H9 (cell line): ENCODE measurements at regions not wholly inside any gene's neighbourhood (a gene's known extent, or its start where the extent isn't known, plus 50 kb on each side); places are given as distances from the start of the nearest gene placed in this dataset.

Source experiments
- DNase-seq: peaks from one replicate; pipeline ENCODE4 v3.0.0-alpha.2; 2017
- H2AFZ ChIP-seq: one replicate; pipeline ENCODE4 v1.6.1; 2013; ENCODE audit warnings: mild to moderate bottlenecking, low read length, control low read depth, moderate library complexity
- H2AK5ac ChIP-seq: 2 replicates; pipeline ENCODE4 v1.6.1; 2013; ENCODE audit warnings: low read length, control low read depth, mixed read lengths; ENCODE audit not compliant: insufficient read length
- H2BK120ac ChIP-seq: one replicate; pipeline ENCODE4 v1.6.1; 2013; ENCODE audit warnings: low read depth, mild to moderate bottlenecking, low read length, control low read depth, inconsistent platforms; ENCODE audit not compliant: poor library complexity, severe bottlenecking
- H2BK12ac ChIP-seq: 2 replicates; pipeline ENCODE4 v1.6.1; 2013; ENCODE audit warnings: low read length, control low read depth, mixed read lengths, low read depth; ENCODE audit not compliant: insufficient read length
- H2BK15ac ChIP-seq: 2 replicates; pipeline ENCODE4 v1.6.1; 2013; ENCODE audit warnings: low read depth, low read length, control low read depth
- H2BK20ac ChIP-seq: one replicate; pipeline ENCODE4 v1.6.1; 2013; ENCODE audit warnings: low read depth, mild to moderate bottlenecking, low read length, control low read depth, inconsistent platforms; ENCODE audit not compliant: poor library complexity, severe bottlenecking
- H2BK5ac ChIP-seq: 2 replicates; pipeline ENCODE4 v1.6.1; 2013; ENCODE audit warnings: low read length, control low read depth, mixed read lengths; ENCODE audit not compliant: insufficient read length
- H3K14ac ChIP-seq: 2 replicates; pipeline ENCODE4 v1.6.1; 2013; ENCODE audit warnings: low read length, control low read depth; ENCODE audit not compliant: insufficient read depth
- H3K18ac ChIP-seq: 2 replicates; pipeline ENCODE4 v1.6.1; 2013; ENCODE audit warnings: low read depth, mild to moderate bottlenecking, mixed read lengths, low read length, control low read depth; ENCODE audit not compliant: insufficient read length
- H3K23ac ChIP-seq: 2 replicates; pipeline ENCODE4 v1.6.1; 2013; ENCODE audit warnings: low read length, control low read depth, mixed read lengths, low read depth; ENCODE audit not compliant: insufficient read length
- H3K23me2 ChIP-seq: 2 replicates; pipeline ENCODE4 v1.6.1; 2013; ENCODE audit warnings: low read depth, mild to moderate bottlenecking, mixed read lengths, low read length, control low read depth; ENCODE audit not compliant: insufficient read length, poor library complexity, severe bottlenecking
- H3K27ac ChIP-seq: 2 replicates; pipeline ENCODE4 v1.5.1; 2013; ENCODE audit warnings: low read length, control low read depth, mixed read lengths, low read depth; ENCODE audit not compliant: insufficient read length
- H3K27me3 ChIP-seq: 2 replicates; pipeline ENCODE4 v1.6.1; 2013; ENCODE audit warnings: low read length, control low read depth, inconsistent platforms; ENCODE audit not compliant: insufficient read depth
- H3K4ac ChIP-seq: 2 replicates; pipeline ENCODE4 v1.6.1; 2013; ENCODE audit warnings: low read depth, mild to moderate bottlenecking, control low read depth, inconsistent platforms, low read length, moderate library complexity
- H3K4me1 ChIP-seq: 2 replicates; pipeline ENCODE4 v1.6.1; 2013; ENCODE audit warnings: low read length, control low read depth, inconsistent platforms; ENCODE audit not compliant: insufficient read depth
- H3K4me2 ChIP-seq: 2 replicates; pipeline ENCODE4 v1.6.1; 2013; ENCODE audit warnings: low read length, control low read depth, mixed read lengths; ENCODE audit not compliant: insufficient read length, insufficient read depth
- H3K56ac ChIP-seq: 2 replicates; pipeline ENCODE4 v1.6.1; 2013; ENCODE audit warnings: low read depth, mild to moderate bottlenecking, mixed read lengths, low read length, control low read depth; ENCODE audit not compliant: insufficient read length
- H3K79me1 ChIP-seq: 2 replicates; pipeline ENCODE4 v1.6.1; 2013; ENCODE audit warnings: low read depth, mild to moderate bottlenecking, moderate library complexity, low read length, control low read depth, inconsistent platforms; ENCODE audit not compliant: insufficient read depth, poor library complexity, severe bottlenecking
- H3K79me2 ChIP-seq: 2 replicates; pipeline ENCODE4 v1.6.1; 2013; ENCODE audit warnings: low read length, control low read depth, inconsistent platforms; ENCODE audit not compliant: insufficient read depth
- H3K9ac ChIP-seq: 2 replicates; pipeline ENCODE4 v1.6.1; 2013; ENCODE audit warnings: low read length, control low read depth, mixed read lengths; ENCODE audit not compliant: insufficient read length; ENCODE audit errors: extremely low read depth
- H3K9me3 ChIP-seq: one replicate; pipeline ENCODE4 v1.6.1; 2013; ENCODE audit warnings: low read depth, low read length, inconsistent platforms; ENCODE audit not compliant: control insufficient read depth
- H3T11ph ChIP-seq: one replicate; pipeline ENCODE4 v1.6.1; 2013; ENCODE audit warnings: mild to moderate bottlenecking, low read length, control low read depth, inconsistent platforms
- H4K20me1 ChIP-seq: one replicate; pipeline ENCODE4 v1.6.1; 2013; ENCODE audit not compliant: control insufficient read depth, insufficient read length, insufficient read depth
- H4K5ac ChIP-seq: 2 replicates; pipeline ENCODE4 v1.6.1; 2013; ENCODE audit warnings: low read depth, mild to moderate bottlenecking, mixed read lengths, low read length, control low read depth; ENCODE audit not compliant: insufficient read length
- H4K8ac ChIP-seq: replicated peaks from 2 replicates; pipeline ENCODE4 v1.6.1; 2013; ENCODE audit warnings: low read length, control low read depth, mixed read lengths, low read depth; ENCODE audit not compliant: insufficient read length
- H4K91ac ChIP-seq: 2 replicates; pipeline ENCODE4 v1.6.1; 2013; ENCODE audit warnings: low read depth, mild to moderate bottlenecking, moderate library complexity, mixed read lengths, low read length, control low read depth; ENCODE audit not compliant: insufficient read length
- H3K27ac Mint-ChIP-seq, 3 experiments: 2 replicates in 2 of 3; 3 replicates in 1 of 3; pipeline ENCODE4 v1.8.0; 2020 to 2021; ENCODE audit warnings: mixed read lengths in 3 of 3, mild to moderate bottlenecking in 1 of 3, moderate library complexity in 1 of 3
- H3K27me3 Mint-ChIP-seq: 2 replicates; pipeline ENCODE4 v1.8.0; 2021; ENCODE audit warnings: low read depth, mild to moderate bottlenecking, moderate library complexity, mixed read lengths
- H3K36me3 Mint-ChIP-seq, 3 experiments: 2 replicates in 2 of 3; 3 replicates in 1 of 3; pipeline ENCODE4 v1.8.0; 2020 to 2021; ENCODE audit warnings: low read depth in 3 of 3, mixed read lengths in 3 of 3; ENCODE audit not compliant: insufficient read depth in 1 of 3
- H3K4me1 Mint-ChIP-seq, 2 experiments: 2 replicates each; pipeline ENCODE4 v1.8.0; 2020; ENCODE audit warnings: mixed read lengths in 2 of 2
- H3K4me3 Mint-ChIP-seq, 2 experiments: 2 replicates in 1 of 2; 3 replicates in 1 of 2; pipeline ENCODE4 v1.8.0; 2020 to 2021; ENCODE audit warnings: mild to moderate bottlenecking in 2 of 2, mixed read lengths in 2 of 2, moderate library complexity in 1 of 2
- H3K9me3 Mint-ChIP-seq, 2 experiments: 2 replicates in 1 of 2; 3 replicates in 1 of 2; pipeline ENCODE4 v1.8.0; 2020; ENCODE audit warnings: mild to moderate bottlenecking in 2 of 2, mixed read lengths in 2 of 2, moderate library complexity in 1 of 2
- WGBS: extraction: QIAGEN DNeasy Blood & Tissue Kit; methylation state at CpG from one replicate; pipeline ENCODE4 v1.1.7; 2013; ENCODE audit warnings: missing lambda C conversion rate, low lambda C conversion rate, mixed read lengths; ENCODE audit not compliant: insufficient read length; ENCODE audit errors: extremely low coverage; 5-methylcytosine and 5-hydroxymethylcytosine counted together
- TF ChIP-seq, protein P1 (sequence below): fragments of 200-600 bp; sonication (generic); conservative IDR thresholded peaks from 3 replicates; pipeline ENCODE4 v1.8.0; 2021; ENCODE audit warnings: antibody characterized with exemption, mild to moderate bottlenecking

GRCh38 chr9:1261266-1261665 is 211.1 kb downstream of the DMRT2 start:
- TF ChIP-seq, protein P1, sequence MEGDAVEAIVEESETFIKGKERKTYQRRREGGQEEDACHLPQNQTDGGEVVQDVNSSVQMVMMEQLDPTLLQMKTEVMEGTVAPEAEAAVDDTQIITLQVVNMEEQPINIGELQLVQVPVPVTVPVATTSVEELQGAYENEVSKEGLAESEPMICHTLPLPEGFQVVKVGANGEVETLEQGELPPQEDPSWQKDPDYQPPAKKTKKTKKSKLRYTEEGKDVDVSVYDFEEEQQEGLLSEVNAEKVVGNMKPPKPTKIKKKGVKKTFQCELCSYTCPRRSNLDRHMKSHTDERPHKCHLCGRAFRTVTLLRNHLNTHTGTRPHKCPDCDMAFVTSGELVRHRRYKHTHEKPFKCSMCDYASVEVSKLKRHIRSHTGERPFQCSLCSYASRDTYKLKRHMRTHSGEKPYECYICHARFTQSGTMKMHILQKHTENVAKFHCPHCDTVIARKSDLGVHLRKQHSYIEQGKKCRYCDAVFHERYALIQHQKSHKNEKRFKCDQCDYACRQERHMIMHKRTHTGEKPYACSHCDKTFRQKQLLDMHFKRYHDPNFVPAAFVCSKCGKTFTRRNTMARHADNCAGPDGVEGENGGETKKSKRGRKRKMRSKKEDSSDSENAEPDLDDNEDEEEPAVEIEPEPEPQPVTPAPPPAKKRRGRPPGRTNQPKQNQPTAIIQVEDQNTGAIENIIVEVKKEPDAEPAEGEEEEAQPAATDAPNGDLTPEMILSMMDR: no peak
- Histone ChIP-seq H3T11ph (no peak overlapping the region), H3K79me1 (no peaks in the 10 kb centered on the region), H4K5ac (no peak overlapping the region), H2AK5ac (no peak overlapping the region), H3K4ac (no peak overlapping the region), H3K9me3 (peaks cover 18% of the 10 kb centered on the region), H2BK20ac (no peak overlapping the region), H3K23ac (no peak overlapping the region), H3K27ac (no peak overlapping the region), H3K79me2 (no peaks in the 10 kb centered on the region), H2BK5ac (no peak overlapping the region), H2AFZ (no peak overlapping the region), H4K20me1 (no peaks in the 10 kb centered on the region), H3K18ac (no peak overlapping the region), H3K4me2 (no peak overlapping the region), H2BK15ac (no peak overlapping the region), H3K27me3 (no peaks in the 10 kb centered on the region), H4K8ac (no peak overlapping the region), H2BK12ac (no peak overlapping the region), H3K23me2 (no peaks in the 10 kb centered on the region), H4K91ac (no peak overlapping the region), H2BK120ac (no peak overlapping the region), H3K56ac (no peak overlapping the region), H3K9ac (no peak overlapping the region), H3K14ac (no peak overlapping the region), H3K4me1 (no peaks in the 10 kb centered on the region)
- no CpG with 5 or more reads among the region's 2 CpGs for WGBS
- no peak overlapping the region for H3K4me3 Mint-ChIP-seq
- H3K36me3 Mint-ChIP-seq: no peaks in the 10 kb centered on the region
- no peaks in the 10 kb centered on the region for H3K4me1 Mint-ChIP-seq
- H3K27me3 Mint-ChIP-seq: peaks cover 3% of the 10 kb centered on the region; the same call in 1 of the 2 replicates
- peaks cover 0 to 25% of the 10 kb centered on the region in 2 experiments; a peak in 4 of 5 replicates for H3K9me3 Mint-ChIP-seq
- H3K27ac Mint-ChIP-seq: no peak overlapping the region
- DNase-seq: no peak
